ENCODE measurements at regions not wholly inside any gene's neighbourhood (a gene's known extent, or its start where the extent isn't known, plus 50 kb on each side); places are given as distances from the start of the nearest gene placed in this dataset.

DNA sequence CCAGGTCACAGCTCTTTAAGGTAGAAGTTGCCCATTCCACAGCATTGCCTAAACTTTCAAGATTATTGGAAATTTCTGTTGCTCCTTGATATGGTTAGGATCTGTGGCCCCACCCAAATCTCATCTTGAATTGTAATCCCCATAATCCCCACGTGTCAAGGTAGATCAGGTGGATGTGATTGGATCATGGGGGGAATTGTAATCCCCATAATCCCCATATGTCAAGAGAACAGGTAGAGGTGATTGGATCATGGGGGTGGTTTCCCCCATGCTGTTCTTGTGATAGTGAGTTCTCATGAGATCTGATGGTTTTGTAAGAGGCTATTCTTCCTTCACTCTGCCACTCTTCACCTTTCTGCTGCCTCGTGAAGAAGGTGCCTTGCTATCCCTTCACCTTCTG lies 327.4 kb upstream of the MAP3K7 start:
- TF ChIP-seq, protein P1, sequence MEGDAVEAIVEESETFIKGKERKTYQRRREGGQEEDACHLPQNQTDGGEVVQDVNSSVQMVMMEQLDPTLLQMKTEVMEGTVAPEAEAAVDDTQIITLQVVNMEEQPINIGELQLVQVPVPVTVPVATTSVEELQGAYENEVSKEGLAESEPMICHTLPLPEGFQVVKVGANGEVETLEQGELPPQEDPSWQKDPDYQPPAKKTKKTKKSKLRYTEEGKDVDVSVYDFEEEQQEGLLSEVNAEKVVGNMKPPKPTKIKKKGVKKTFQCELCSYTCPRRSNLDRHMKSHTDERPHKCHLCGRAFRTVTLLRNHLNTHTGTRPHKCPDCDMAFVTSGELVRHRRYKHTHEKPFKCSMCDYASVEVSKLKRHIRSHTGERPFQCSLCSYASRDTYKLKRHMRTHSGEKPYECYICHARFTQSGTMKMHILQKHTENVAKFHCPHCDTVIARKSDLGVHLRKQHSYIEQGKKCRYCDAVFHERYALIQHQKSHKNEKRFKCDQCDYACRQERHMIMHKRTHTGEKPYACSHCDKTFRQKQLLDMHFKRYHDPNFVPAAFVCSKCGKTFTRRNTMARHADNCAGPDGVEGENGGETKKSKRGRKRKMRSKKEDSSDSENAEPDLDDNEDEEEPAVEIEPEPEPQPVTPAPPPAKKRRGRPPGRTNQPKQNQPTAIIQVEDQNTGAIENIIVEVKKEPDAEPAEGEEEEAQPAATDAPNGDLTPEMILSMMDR (IDR thresholded peaks at IDR 0.05), result no peak
- TF ChIP-seq POLR2A (IDR thresholded peaks at IDR 0.05), result no peak
